ENCODE measurements at regions not wholly inside any gene's neighbourhood (a gene's known extent, or its start where the extent isn't known, plus 50 kb on each side); places are given as distances from the start of the nearest gene placed in this dataset.

DNA sequence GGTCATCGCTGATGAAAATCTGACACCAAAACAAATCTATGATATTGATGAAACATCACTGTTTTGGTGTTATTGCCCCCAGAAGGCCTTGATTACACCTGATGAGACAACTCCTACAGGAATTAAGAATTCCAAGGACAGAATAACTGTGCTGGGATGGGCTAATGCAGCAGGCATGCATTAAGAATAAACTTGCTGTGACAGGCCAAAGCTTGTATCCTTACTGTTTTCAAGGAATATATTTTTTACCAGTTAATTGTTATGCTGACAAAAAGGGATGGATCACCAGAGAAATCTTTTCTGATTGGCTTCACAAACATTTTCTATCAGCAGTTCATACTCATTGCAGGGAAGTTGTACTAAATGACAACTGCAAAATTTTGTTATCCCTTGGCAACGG is 278.2 kb downstream of the IKZF2 start:
- Histone ChIP-seq H3K36me3 (no peaks in the 10 kb centered on the region), H3K4me3 (no peak overlapping the region), H3K27ac (no peak overlapping the region), H3K27me3 (no peaks in the 10 kb centered on the region), H3K9me3 (no peaks in the 10 kb centered on the region), H3K4me1 (no peaks in the 10 kb centered on the region)
- TF ChIP-seq POLR2A (IDR thresholded peaks at IDR 0.05), result no peak
- TF ChIP-seq, protein P1, sequence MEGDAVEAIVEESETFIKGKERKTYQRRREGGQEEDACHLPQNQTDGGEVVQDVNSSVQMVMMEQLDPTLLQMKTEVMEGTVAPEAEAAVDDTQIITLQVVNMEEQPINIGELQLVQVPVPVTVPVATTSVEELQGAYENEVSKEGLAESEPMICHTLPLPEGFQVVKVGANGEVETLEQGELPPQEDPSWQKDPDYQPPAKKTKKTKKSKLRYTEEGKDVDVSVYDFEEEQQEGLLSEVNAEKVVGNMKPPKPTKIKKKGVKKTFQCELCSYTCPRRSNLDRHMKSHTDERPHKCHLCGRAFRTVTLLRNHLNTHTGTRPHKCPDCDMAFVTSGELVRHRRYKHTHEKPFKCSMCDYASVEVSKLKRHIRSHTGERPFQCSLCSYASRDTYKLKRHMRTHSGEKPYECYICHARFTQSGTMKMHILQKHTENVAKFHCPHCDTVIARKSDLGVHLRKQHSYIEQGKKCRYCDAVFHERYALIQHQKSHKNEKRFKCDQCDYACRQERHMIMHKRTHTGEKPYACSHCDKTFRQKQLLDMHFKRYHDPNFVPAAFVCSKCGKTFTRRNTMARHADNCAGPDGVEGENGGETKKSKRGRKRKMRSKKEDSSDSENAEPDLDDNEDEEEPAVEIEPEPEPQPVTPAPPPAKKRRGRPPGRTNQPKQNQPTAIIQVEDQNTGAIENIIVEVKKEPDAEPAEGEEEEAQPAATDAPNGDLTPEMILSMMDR (IDR thresholded peaks at IDR 0.05), result no peak
- intact Hi-C loops (cut with DNase I; ENCODE audit: low total_unique reads), result no loop called here
- DNase-seq, result no peak

DNA sequence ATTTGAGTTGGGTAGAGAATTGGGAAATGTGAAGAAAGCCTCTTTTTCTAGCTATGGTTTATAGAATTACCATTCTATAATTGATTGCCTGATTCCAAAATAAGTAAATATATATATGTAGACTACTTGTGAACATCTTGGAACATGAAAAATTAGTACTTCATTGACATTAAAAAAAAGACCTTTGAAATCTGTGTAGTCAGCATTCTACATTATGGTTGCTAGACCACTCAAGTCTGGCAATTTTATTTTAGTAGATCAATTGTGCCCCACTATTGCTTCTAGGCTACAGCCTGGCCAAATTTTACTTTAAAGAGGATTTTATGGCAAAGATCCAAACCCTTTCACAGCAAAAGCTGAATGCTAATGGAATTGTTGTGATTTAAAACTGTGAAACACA is 279.8 kb downstream of the IKZF2 start:
- DNase-seq, result no peak
- Histone ChIP-seq H3K36me3 (no peaks in the 10 kb centered on the region), H3K27me3 (no peaks in the 10 kb centered on the region), H3K4me3 (no peak overlapping the region), H3K4me1 (no peaks in the 10 kb centered on the region), H3K9me3 (no peaks in the 10 kb centered on the region), H3K27ac (no peak overlapping the region)
- intact Hi-C loops (cut with DNase I; ENCODE audit: low total_unique reads), result no loop called here
- TF ChIP-seq, protein P1 (IDR thresholded peaks at IDR 0.05), result no peak
- no peak for TF ChIP-seq POLR2A (IDR thresholded peaks at IDR 0.05)

DNA sequence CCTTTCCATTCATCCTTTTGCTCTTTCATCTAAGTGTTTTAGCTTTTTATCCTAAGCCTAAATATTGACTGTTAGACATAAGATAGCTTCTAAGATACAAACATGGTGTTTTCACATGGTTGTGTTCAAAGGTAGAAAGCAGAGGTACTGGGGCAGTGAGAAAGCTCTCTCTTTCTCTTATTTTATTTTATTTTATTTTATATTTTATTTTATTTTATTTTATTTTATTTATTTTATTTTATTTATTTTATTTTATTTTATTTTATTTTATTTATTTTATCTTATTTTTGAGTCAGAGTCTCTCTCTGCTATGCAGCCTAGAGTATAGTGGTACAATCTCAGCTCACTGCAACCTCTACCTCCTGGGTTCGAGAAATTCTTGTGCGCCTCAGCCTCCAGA is 287.2 kb downstream of the IKZF2 start:
- intact Hi-C loops (cut with DNase I; ENCODE audit: low total_unique reads), result no loop called here
- DNase-seq, result no peak
- no peak overlapping the region for H3K27ac ChIP-seq

DNA sequence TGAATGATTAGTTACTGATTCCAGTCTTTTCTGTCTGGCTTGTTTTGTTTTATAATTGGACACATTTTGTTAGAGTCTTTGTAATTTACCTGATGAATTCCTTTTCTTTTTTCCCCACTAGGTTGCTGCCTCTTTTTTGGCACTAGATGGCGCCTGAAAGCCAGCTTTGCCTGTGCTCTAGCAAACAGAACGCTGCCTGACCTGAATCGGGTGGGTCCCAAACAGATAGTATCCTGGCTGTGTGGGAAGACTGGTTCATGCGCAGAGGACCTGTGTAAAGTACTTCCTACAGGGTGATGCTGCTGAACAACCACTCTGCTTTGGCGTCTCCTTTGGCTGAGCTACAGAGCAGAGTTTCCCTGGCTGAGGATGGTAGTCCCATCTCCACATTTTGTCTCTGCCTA is 288.2 kb downstream of the IKZF2 start:
- intact Hi-C loops (cut with DNase I; ENCODE audit: low total_unique reads), result no loop called here
- H3K4me3 ChIP-seq, result no peak overlapping the region
- no peaks in the 10 kb centered on the region for H3K9me3 ChIP-seq
- H3K27ac ChIP-seq, result no peak overlapping the region
- no peaks in the 10 kb centered on the region for H3K4me1 ChIP-seq
- no peaks in the 10 kb centered on the region for H3K27me3 ChIP-seq
- TF ChIP-seq POLR2A (IDR thresholded peaks at IDR 0.05), result no peak
- TF ChIP-seq, protein P1 (IDR thresholded peaks at IDR 0.05), result no peak
- H3K36me3 ChIP-seq, result no peaks in the 10 kb centered on the region
- DNase-seq, result no peak

More for the DNA sequence above, 287.2 kb downstream of the IKZF2 start:
- Histone ChIP-seq H3K36me3 (no peaks in the 10 kb centered on the region), H3K4me3 (no peak overlapping the region), H3K9me3 (no peaks in the 10 kb centered on the region), H3K27me3 (no peaks in the 10 kb centered on the region), H3K4me1 (no peaks in the 10 kb centered on the region)
- TF ChIP-seq, protein P1 (IDR thresholded peaks at IDR 0.05), result no peak
- TF ChIP-seq POLR2A (IDR thresholded peaks at IDR 0.05), result no peak

DNA sequence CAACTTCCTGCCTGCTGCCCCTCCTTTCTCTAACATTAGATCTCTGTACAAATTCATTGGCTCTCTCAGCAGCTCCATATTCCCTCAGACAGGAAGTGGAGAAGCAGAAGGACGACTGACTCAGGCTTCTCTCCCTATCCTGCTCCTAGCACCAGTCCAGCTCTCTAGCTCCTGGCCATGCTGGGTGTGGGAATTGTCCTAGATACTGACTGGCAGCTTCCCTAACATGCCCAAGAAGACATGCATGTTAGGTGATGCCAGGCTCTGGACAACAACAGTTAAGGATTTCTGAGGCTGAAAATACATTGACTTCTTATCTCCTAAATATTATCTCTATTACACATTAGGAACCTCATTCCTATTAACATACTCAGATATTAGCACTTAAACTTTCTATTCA is 292.9 kb downstream of the IKZF2 start:
- DNase-seq, result no peak
- Histone ChIP-seq H3K27ac (no peak overlapping the region), H3K4me1 (no peaks in the 10 kb centered on the region), H3K27me3 (no peaks in the 10 kb centered on the region), H3K4me3 (no peak overlapping the region), H3K36me3 (no peaks in the 10 kb centered on the region), H3K9me3 (no peaks in the 10 kb centered on the region)
- intact Hi-C loops (cut with DNase I; ENCODE audit: low total_unique reads), result no loop called here
- TF ChIP-seq POLR2A (IDR thresholded peaks at IDR 0.05), result no peak
- TF ChIP-seq, protein P1 (IDR thresholded peaks at IDR 0.05), result no peak
